HepG2 (cell line): ENCODE measurements at regions not wholly inside any gene's neighbourhood (a gene's known extent, or its start where the extent isn't known, plus 50 kb on each side); places are given as distances from the start of the nearest gene placed in this dataset.
"Not testable (repeated sequence)": the region's sequence is repeated elsewhere in the genome, so short reads cannot be mapped to it uniquely, and the experiment has no call there.

ENCODE experiments used
- ATAC-seq: fragments of 200-7000 bp; cut with Tn5 transposase; 3 replicates; pipeline ENCODE4 v1.9.1; 2020; ENCODE audit warnings: mild to moderate bottlenecking, moderate library complexity
- BruUV-seq: library from RNA; stranded (reverse); fragments of 400-500 nt; replicated peaks from 2 replicates; lab custom pipeline; 2021; lab: Mats Ljungman, UMichigan
- CTCF ChIA-PET: fragments of 300-600 bp; formaldehyde crosslinking; extraction: SDS; loops from one replicate; lab custom pipeline; 2021; ENCODE audit warnings: low total read pairs, inconsistent platforms, low intra/inter-chr PET ratio; lab: Yijun Ruan, JAX
- POLR2A ChIA-PET: fragments of 350-600 bp; sonication (Branson Sonifier 250); formaldehyde crosslinking; loops from one replicate; lab custom pipeline; 2020; ENCODE audit warnings: antibody characterized with exemption, inconsistent platforms; lab: Yijun Ruan, JAX
- DNase-seq: peaks from one replicate; pipeline ENCODE4 v3.0.0-alpha.2; 2015; ENCODE audit warnings: low spot score
- FAIRE-seq: peaks from 3 replicates; lab custom pipeline; 2011; peaks lifted over from hg19 to GRCh38; lab: Jason Lieb, UNC
- H2AFZ ChIP-seq: one replicate; pipeline ENCODE4 v1.6.1; 2011; ENCODE audit warnings: low read length, inconsistent platforms
- H3K27ac ChIP-seq: fragments of 300-600 bp; 3 replicates; pipeline ENCODE4 v1.8.0; 2011; ENCODE audit warnings: mixed run types, mild to moderate bottlenecking, mixed read lengths, low read length, inconsistent platforms; ENCODE audit not compliant: insufficient read depth; ENCODE audit errors: extremely low read length
- H3K27me3 ChIP-seq, 2 experiments: fragments of 200-600 bp in 1 of 2; 2 replicates in 1 of 2; 3 replicates in 1 of 2; pipeline versions ENCODE4 v1.6.0 to v1.8.0; 2011; ENCODE audit warnings: low read length in 2 of 2, mild to moderate bottlenecking in 2 of 2, moderate library complexity in 2 of 2, inconsistent platforms in 1 of 2; ENCODE audit not compliant: insufficient read depth in 2 of 2, control insufficient read depth in 1 of 2
- H3K36me3 ChIP-seq, 2 experiments: fragments of 200-600 bp in 1 of 2; replicated peaks in 1 of 2; 2 replicates in 1 of 2; 3 replicates in 1 of 2; pipeline versions ENCODE4 v1.5.1 to v1.8.0; 2011; ENCODE audit warnings: low read length in 2 of 2, inconsistent platforms in 1 of 2; ENCODE audit not compliant: insufficient read depth in 2 of 2, control insufficient read depth in 1 of 2
- H3K4me1 ChIP-seq: 2 replicates; pipeline ENCODE4 v1.5.1; 2012; ENCODE audit warnings: low read length, inconsistent platforms; ENCODE audit not compliant: insufficient read depth
- H3K4me2 ChIP-seq: 2 replicates; pipeline ENCODE4 v1.6.0; 2011; ENCODE audit warnings: low read depth, low read length, inconsistent platforms
- H3K4me3 ChIP-seq, 3 experiments: fragments of 200-600 bp in 1 of 3; sonication (generic), shearing (Covaris generic) in 1 of 3; replicated peaks in 1 of 3; 2 replicates each; pipeline ENCODE4 v1.5.1; 2011 to 2016; ENCODE audit warnings: low read length in 3 of 3, inconsistent platforms in 2 of 3, low read depth in 2 of 3, mild to moderate bottlenecking in 2 of 3, control low read depth in 1 of 3, mixed read lengths in 1 of 3; ENCODE audit not compliant: insufficient read depth in 1 of 3
- H3K79me2 ChIP-seq: one replicate; pipeline ENCODE4 v1.6.1; 2011; ENCODE audit warnings: low read length, inconsistent platforms; ENCODE audit not compliant: insufficient read depth
- H3K9ac ChIP-seq: 2 replicates; pipeline ENCODE4 v1.6.0; 2011; ENCODE audit warnings: mild to moderate bottlenecking, low read depth, low read length, inconsistent platforms; ENCODE audit not compliant: insufficient read depth
- H3K9me3 ChIP-seq: 2 replicates; pipeline ENCODE4 v1.5.1; 2012; ENCODE audit warnings: mild to moderate bottlenecking, low read length
- H4K20me1 ChIP-seq: 2 replicates; pipeline ENCODE4 v1.6.0; 2011; ENCODE audit warnings: inconsistent platforms, mild to moderate bottlenecking, low read length, moderate library complexity; ENCODE audit not compliant: insufficient read depth
- TBP ChIP-seq: sonication (generic); formaldehyde crosslinking; IDR thresholded peaks from 2 replicates; pipeline ENCODE4 v1.5.0; 2020; ENCODE audit warnings: missing genetic modification reagents
- ZBTB46 ChIP-seq: sonication (generic); formaldehyde crosslinking; IDR thresholded peaks from 2 replicates; pipeline ENCODE4 v1.4.0; 2020; ENCODE audit warnings: mild to moderate bottlenecking, missing genetic modification reagents, borderline replicate concordance
- WGBS: methylation state at CpG from one replicate; pipeline ENCODE4 v1.1.6; 2017; ENCODE audit warnings: low lambda C conversion rate; 5-methylcytosine and 5-hydroxymethylcytosine counted together
- in situ Hi-C: cut with HindIII; loops from 2 replicates; pipeline ENCODE4 v1.10.0; 2017; ENCODE audit warnings: low pct_unique_long_range_greater_than_20kb; ENCODE audit not compliant: extremely low pct_ligation_motif_present
- intact Hi-C: fragments of 100-400 bp; cut with micrococcal nuclease; formaldehyde crosslinking; loops from one replicate; pipeline ENCODE4 v1.10.0; 2022; ENCODE audit not compliant: unreplicated experiment

DNA sequence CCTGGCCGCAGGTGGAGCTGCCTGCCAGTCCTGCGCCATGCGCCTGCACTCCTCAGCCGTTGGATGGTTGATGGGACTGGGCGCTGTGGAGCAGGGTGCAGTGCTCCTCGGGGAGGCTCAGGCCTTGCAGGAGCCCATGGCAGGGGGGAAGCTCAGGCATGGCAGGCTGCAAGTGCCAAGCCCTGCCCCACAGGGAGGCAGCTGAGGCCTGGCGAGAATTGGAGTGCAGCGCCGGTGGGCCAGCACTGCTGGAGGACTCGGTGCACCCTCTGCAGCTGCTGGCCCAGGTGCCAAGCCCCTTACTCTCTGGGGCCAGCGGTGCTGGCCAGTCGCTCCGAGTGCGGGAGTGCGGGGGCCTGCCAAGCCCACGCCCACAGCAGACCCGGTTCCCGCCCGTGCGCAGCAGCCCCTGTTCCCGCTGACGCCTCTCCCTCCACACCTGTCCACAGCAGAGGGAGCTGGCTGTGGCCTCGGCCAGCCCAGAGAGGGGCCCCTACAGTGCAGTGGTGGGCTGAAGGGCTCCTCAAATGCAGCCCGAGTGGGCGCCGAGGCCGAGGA lies 275.9 kb upstream of the FRG1 start:
- H3K27ac ChIP-seq = no peak overlapping the region
- 86% methylated on average over 8 of the region's 27 CpGs for WGBS
- no peak overlapping the region for H3K4me3 ChIP-seq
- H3K9ac ChIP-seq = no peak overlapping the region
- H3K4me1 ChIP-seq = no peaks in the 10 kb centered on the region
- ChIA-PET CTCF (no interaction called here), POLR2A (no interaction called here)
- BruUV-seq = no TSS peak
- H4K20me1 ChIP-seq = no peaks in the 10 kb centered on the region
- DNase-seq = no peak
- no peak for TF ChIP-seq TBP (CRISPR knock-in tag)
- no peak for TF ChIP-seq ZBTB46 (CRISPR knock-in tag)
- intact Hi-C loops = no loop called here
- no peaks in the 10 kb centered on the region for H3K9me3 ChIP-seq
- H3K79me2 ChIP-seq = no peaks in the 10 kb centered on the region
- no peak overlapping the region for H2AFZ ChIP-seq
- H3K4me2 ChIP-seq = no peak overlapping the region
- ATAC-seq = no peak
- FAIRE-seq = no peak
- H3K27me3 ChIP-seq = no peaks in the 10 kb centered on the region
- in situ Hi-C loops = no loop called here
- H3K36me3 ChIP-seq = no peaks in the 10 kb centered on the region

DNA sequence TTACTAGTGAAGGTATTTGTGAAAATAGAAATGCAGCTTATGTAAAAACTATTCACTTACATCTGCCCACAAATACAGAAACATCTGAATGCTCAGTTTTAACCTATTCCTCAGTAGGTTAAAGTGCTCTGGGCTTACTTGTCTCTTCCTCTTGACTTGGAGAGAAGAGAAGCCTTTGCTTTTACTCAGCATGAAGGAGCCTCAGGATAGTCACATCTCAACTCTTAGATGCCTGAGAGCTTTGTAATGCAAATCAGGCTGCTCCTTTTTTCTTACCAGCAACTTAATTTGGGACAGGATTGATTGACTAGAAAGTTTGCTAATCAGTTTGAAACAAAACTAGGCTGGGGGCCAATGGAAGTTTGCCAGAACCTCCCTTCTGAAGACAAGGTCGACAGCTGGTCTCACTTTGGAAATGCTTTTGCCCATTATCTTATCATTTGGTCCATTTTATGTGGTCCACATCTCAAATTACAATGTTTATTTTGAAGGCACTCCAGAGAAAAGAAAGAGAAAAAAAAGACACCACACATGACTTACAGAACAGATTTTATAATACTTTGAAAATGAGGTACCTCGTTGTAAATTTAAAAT lies 274.9 kb upstream of the FRG1 start:
- H3K9ac ChIP-seq, intact Hi-C loops, H3K4me1 ChIP-seq, H3K79me2 ChIP-seq, H3K36me3 ChIP-seq, ATAC-seq, H3K27me3 ChIP-seq, BruUV-seq, H3K4me3 ChIP-seq, H3K9me3 ChIP-seq, FAIRE-seq, H4K20me1 ChIP-seq, H3K27ac ChIP-seq, POLR2A ChIA-PET, H2AFZ ChIP-seq, in situ Hi-C loops, H3K4me2 ChIP-seq, CTCF ChIA-PET, DNase-seq: not testable (repeated sequence)
- WGBS = 4% methylated on average over 2 of the region's 2 CpGs

DNA sequence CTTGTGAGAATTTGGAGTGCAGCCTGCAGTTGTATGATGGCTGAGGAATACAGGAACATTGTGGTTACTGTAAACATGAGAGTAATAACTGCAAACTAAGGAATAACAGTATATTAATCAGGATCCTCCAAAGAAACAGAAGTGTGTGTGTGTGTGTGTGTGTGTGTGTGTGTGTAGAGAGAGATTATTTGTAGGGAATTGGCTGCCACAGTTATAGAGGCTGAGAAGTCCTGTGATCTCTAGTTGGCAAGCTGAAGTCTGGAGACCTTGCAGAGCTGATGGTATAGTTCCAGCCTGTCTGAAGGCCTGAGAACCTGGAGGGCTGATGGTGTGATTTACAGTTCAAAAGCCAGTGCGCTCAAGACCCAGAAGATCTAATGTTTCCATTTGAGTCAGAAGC lies 273.3 kb upstream of the FRG1 start:
- H2AFZ ChIP-seq, ATAC-seq, H3K27me3 ChIP-seq, H3K4me3 ChIP-seq, POLR2A ChIA-PET, H3K4me1 ChIP-seq, H3K4me2 ChIP-seq, H3K9me3 ChIP-seq, FAIRE-seq, H3K9ac ChIP-seq, in situ Hi-C loops, BruUV-seq, DNase-seq, intact Hi-C loops, H3K36me3 ChIP-seq, H4K20me1 ChIP-seq, H3K27ac ChIP-seq, CTCF ChIA-PET, H3K79me2 ChIP-seq: not testable (repeated sequence)
- WGBS = no CpG with 5 or more reads among the region's 1 CpG

- CTCF ChIA-PET, POLR2A ChIA-PET, H3K4me3 ChIP-seq, H3K27me3 ChIP-seq, H3K4me2 ChIP-seq, H2AFZ ChIP-seq, intact Hi-C loops, H3K27ac ChIP-seq, H3K9ac ChIP-seq, in situ Hi-C loops, BruUV-seq, H4K20me1 ChIP-seq, ATAC-seq, H3K4me1 ChIP-seq, H3K79me2 ChIP-seq, H3K9me3 ChIP-seq, FAIRE-seq, H3K36me3 ChIP-seq, DNase-seq: not testable (repeated sequence)
- no CpG with 5 or more reads among the region's 8 CpGs for WGBS
Observed at GRCh38 chr4:189697675-189698245, 242.9 kb upstream of the FRG1 start.
